ENCODE measurements at regions not wholly inside any gene's neighbourhood (a gene's known extent, or its start where the extent isn't known, plus 50 kb on each side); places are given as distances from the start of the nearest gene placed in this dataset.

GRCh38 chr13:74226791-74227475 lies 92.7 kb upstream of the KLF12 start:
- no peak for TF ChIP-seq CTCF (IDR thresholded peaks at IDR 0.05; ENCODE audit: low read depth, low read length)
- TF ChIP-seq MAX (IDR thresholded peaks at IDR 0.05; ENCODE audit: low read depth, low read length) = no peak
- no peak for TF ChIP-seq MYC (IDR thresholded peaks at IDR 0.05; ENCODE audit: low read depth, low read length)
- no peak overlapping the region for H3K4me3 ChIP-seq (ENCODE audit: low read depth, low read length)
- no peak for DNase-seq (ENCODE audit: low read depth)

- DNase-seq (ENCODE audit: low read depth) = no peak
- H3K4me3 ChIP-seq (ENCODE audit: low read depth, low read length) = no peak overlapping the region
- TF ChIP-seq POLR2A (IDR thresholded peaks at IDR 0.05; ENCODE audit: extremely low read depth, insufficient read length) (no peak), MYC (IDR thresholded peaks at IDR 0.05; ENCODE audit: low read depth, low read length) (no peak), CTCF (IDR thresholded peaks at IDR 0.05; ENCODE audit: low read depth, low read length) (no peak), MAX (IDR thresholded peaks at IDR 0.05; ENCODE audit: low read depth, low read length) (no peak)
Measured at GRCh38 chr13:74221752-74222151, 87.5 kb upstream of the KLF12 start.

- TF ChIP-seq MYC (IDR thresholded peaks at IDR 0.05; ENCODE audit: low read depth, low read length) (no peak), CTCF (IDR thresholded peaks at IDR 0.05; ENCODE audit: low read depth, low read length) (no peak), MAX (IDR thresholded peaks at IDR 0.05; ENCODE audit: low read depth, low read length) (no peak), POLR2A (IDR thresholded peaks at IDR 0.05; ENCODE audit: extremely low read depth, insufficient read length) (no peak)
- DNase-seq (ENCODE audit: low read depth) = no peak
- no peak overlapping the region for H3K4me3 ChIP-seq (ENCODE audit: low read depth, low read length)
Measured at GRCh38 chr13:74219566-74219965, 85.4 kb upstream of the KLF12 start.

- H3K4me3 ChIP-seq (ENCODE audit: low read depth, low read length) = no peak overlapping the region
- no peak for DNase-seq (ENCODE audit: low read depth)
- no peak for TF ChIP-seq MAX (IDR thresholded peaks at IDR 0.05; ENCODE audit: low read depth, low read length)
- no peak for TF ChIP-seq POLR2A (IDR thresholded peaks at IDR 0.05; ENCODE audit: extremely low read depth, insufficient read length)
- no peak for TF ChIP-seq CTCF (IDR thresholded peaks at IDR 0.05; ENCODE audit: low read depth, low read length)
- TF ChIP-seq MYC (IDR thresholded peaks at IDR 0.05; ENCODE audit: low read depth, low read length) = no peak
Measured at GRCh38 chr13:74218291-74218690, 84.1 kb upstream of the KLF12 start.

GRCh38 chr13:74217811-74218210 lies 83.6 kb upstream of the KLF12 start:
- TF ChIP-seq MYC (IDR thresholded peaks at IDR 0.05; ENCODE audit: low read depth, low read length) (no peak), POLR2A (IDR thresholded peaks at IDR 0.05; ENCODE audit: extremely low read depth, insufficient read length) (no peak), CTCF (IDR thresholded peaks at IDR 0.05; ENCODE audit: low read depth, low read length) (no peak), MAX (IDR thresholded peaks at IDR 0.05; ENCODE audit: low read depth, low read length) (no peak)
- no peak for DNase-seq (ENCODE audit: low read depth)
- H3K4me3 ChIP-seq (ENCODE audit: low read depth, low read length) = no peak overlapping the region

All from NB4 (cell line).